Breast epithelium (tissue), 3 donors: ENCODE measurements at regions not wholly inside any gene's neighbourhood (a gene's known extent, or its start where the extent isn't known, plus 50 kb on each side); places are given as distances from the start of the nearest gene placed in this dataset.

Experiments used
- CTCF ChIP-seq, 3 donors: fragments of 450-650 bp; IDR thresholded peaks; one replicate each; pipeline ENCODE4 v1.5.1; 2016 to 2017; ENCODE audit warnings: antibody characterized with exemption in 3 of 3, mild to moderate bottlenecking in 3 of 3, moderate library complexity in 3 of 3
- POLR2A ChIP-seq: fragments of 450-650 bp; IDR thresholded peaks from one replicate; pipeline ENCODE4 v1.6.1; 2016; ENCODE audit warnings: antibody characterized with exemption, mild to moderate bottlenecking, moderate library complexity
- POLR2AphosphoS5 ChIP-seq, 3 donors: sonication (generic); formaldehyde crosslinking; IDR thresholded peaks; one replicate each; pipeline ENCODE4 v1.6.1; 2017; ENCODE audit warnings: antibody characterized with exemption in 3 of 3

GRCh38 chr5:165161204-165161603 is 1655.8 kb downstream of the MAT2B start:
- TF ChIP-seq CTCF (IDR thresholded peaks at IDR 0.05) = no peak
- TF ChIP-seq POLR2AphosphoS5 (IDR thresholded peaks at IDR 0.05) = no peak
- TF ChIP-seq POLR2A = no peak
